ENCODE measurements at regions not wholly inside any gene's neighbourhood (a gene's known extent, or its start where the extent isn't known, plus 50 kb on each side); places are given as distances from the start of the nearest gene placed in this dataset.

DNA sequence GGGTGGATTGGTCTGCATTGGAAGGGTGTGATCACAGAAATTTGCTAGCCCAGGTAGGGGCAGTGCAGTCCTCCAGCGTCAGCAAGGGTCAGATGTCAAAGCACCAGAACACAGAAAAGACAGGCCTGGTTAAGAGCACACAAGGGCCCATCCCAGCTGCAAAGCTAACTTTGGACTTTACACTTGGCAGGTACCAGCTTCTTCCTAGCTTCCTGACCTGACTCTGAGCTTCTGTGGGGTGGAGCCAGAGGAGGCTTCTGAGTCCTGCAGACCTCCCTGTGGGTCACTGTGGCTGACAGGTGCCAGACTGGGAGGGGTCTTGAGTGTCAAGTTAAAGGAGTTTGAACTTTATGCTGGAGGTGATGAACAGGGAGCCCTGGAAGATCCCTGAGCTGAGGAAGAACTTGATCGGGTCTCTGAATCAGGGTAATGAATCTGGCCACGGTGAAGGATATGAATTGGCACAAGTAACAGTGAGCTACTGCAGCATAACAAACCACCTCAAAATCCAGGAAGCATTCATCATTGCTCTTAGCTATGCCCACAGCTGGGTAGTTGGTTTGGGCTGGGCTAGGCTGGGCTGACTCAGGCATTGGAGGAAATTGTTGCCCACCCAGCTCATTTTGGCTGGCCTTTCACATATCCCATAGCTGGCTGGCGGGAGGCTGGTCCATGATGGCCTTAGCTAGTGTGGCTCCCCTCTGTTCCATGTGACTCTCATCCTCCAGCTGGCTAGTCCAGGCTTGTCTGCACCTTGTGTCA is 63.4 kb downstream of the BARX1 start:
- TF ChIP-seq CTCF (IDR thresholded peaks at IDR 0.05) = no peak
- TF ChIP-seq POLR2A (IDR thresholded peaks at IDR 0.05) = no peak

All from thyroid gland (tissue), 4 donors.